ENCODE measurements at regions not wholly inside any gene's neighbourhood (a gene's known extent, or its start where the extent isn't known, plus 50 kb on each side); places are given as distances from the start of the nearest gene placed in this dataset.

GRCh38 chr4:129236351-129236750 lies 140.4 kb downstream of the C4orf33 start:
- Histone ChIP-seq H3K4me2 (ENCODE audit: insufficient read depth, low read length, poor library complexity, severe bottlenecking) (no peak overlapping the region), H3K4ac (ENCODE audit: low read length) (no peak overlapping the region), H3K9me3 (replicated peaks in 1 of 2; ENCODE audit: control insufficient read depth in 2 of 2, insufficient read depth in 1 of 2, low read depth in 1 of 2, low read length in 2 of 2) (no peaks in the 10 kb centered on the region), H3K14ac (ENCODE audit: low read length) (no peak overlapping the region), H3K36me3 (replicated peaks in 1 of 2; ENCODE audit: control insufficient read depth in 2 of 2, insufficient read depth in 2 of 2, low read length in 2 of 2) (no peaks in the 10 kb centered on the region), H3K79me1 (ENCODE audit: low read depth, low read length) (no peaks in the 10 kb centered on the region), H3K4me3 (ENCODE audit: low read length in 2 of 2) (no peak overlapping the region), H3K9ac (ENCODE audit: low read depth, low read length, poor library complexity) (no peak overlapping the region), H2BK120ac (ENCODE audit: low read depth, low read length) (no peak overlapping the region), H3K23ac (ENCODE audit: low read depth, low read length, poor library complexity) (no peak overlapping the region), H2AFZ (ENCODE audit: low read length) (no peak overlapping the region), H3K4me1 (ENCODE audit: control insufficient read depth in 2 of 2, insufficient read depth in 1 of 2, low read depth in 1 of 2, low read length in 2 of 2) (no peaks in the 10 kb centered on the region), H3K27ac (replicated peaks; ENCODE audit: low read length) (no peak overlapping the region), H3K18ac (ENCODE audit: low read length) (no peak overlapping the region), H4K91ac (ENCODE audit: low read depth, low read length, poor library complexity) (no peak overlapping the region), H2BK5ac (ENCODE audit: low read length) (no peak overlapping the region), H2BK15ac (ENCODE audit: low read length) (no peak overlapping the region), H3K27me3 (ENCODE audit: control insufficient read depth in 3 of 3, insufficient read depth in 3 of 3, low read depth in 1 of 3, low read length in 3 of 3) (no peaks in the 10 kb centered on the region), H2BK12ac (ENCODE audit: low read length) (no peak overlapping the region), H2AK5ac (ENCODE audit: low read depth, low read length) (no peak overlapping the region), H4K8ac (ENCODE audit: low read depth, low read length) (no peak overlapping the region)
- no peak for DNase-seq (ENCODE audit: low spot score)
- whole genome bisulfite sequencing, 2 donors (ENCODE audit: extremely low coverage in 2 of 2, insufficient read length in 2 of 2, insufficient replicate concordance in 1 of 2) = no CpG with 5 or more reads among the region's 3 CpGs

GRCh38 chr4:129239088-129239487 lies 143.1 kb downstream of the C4orf33 start:
- H3K4ac ChIP-seq (ENCODE audit: low read length) = no peak overlapping the region
- H3K27ac ChIP-seq (replicated peaks; ENCODE audit: low read length) = no peak overlapping the region
- WGBS, 2 donors (ENCODE audit: extremely low coverage in 2 of 2, insufficient read length in 2 of 2, insufficient replicate concordance in 1 of 2) = no CpG with 5 or more reads among the region's 3 CpGs
- no peak overlapping the region for H3K23ac ChIP-seq (ENCODE audit: low read depth, low read length, poor library complexity)
- no peaks in the 10 kb centered on the region for H3K27me3 ChIP-seq (ENCODE audit: control insufficient read depth in 3 of 3, insufficient read depth in 3 of 3, low read depth in 1 of 3, low read length in 3 of 3)
- H3K18ac ChIP-seq (ENCODE audit: low read length) = no peak overlapping the region
- H3K14ac ChIP-seq (ENCODE audit: low read length) = no peak overlapping the region
- H2BK12ac ChIP-seq (ENCODE audit: low read length) = no peak overlapping the region
- H2BK120ac ChIP-seq (ENCODE audit: low read depth, low read length) = no peak overlapping the region
- no peak overlapping the region for H2AK5ac ChIP-seq (ENCODE audit: low read depth, low read length)
- no peaks in the 10 kb centered on the region for H3K79me1 ChIP-seq (ENCODE audit: low read depth, low read length)
- no peak overlapping the region for H3K4me3 ChIP-seq (ENCODE audit: low read length in 2 of 2)
- H3K4me1 ChIP-seq (ENCODE audit: control insufficient read depth in 2 of 2, insufficient read depth in 1 of 2, low read depth in 1 of 2, low read length in 2 of 2) = no peaks in the 10 kb centered on the region
- no peak for DNase-seq (ENCODE audit: low spot score)
- H4K91ac ChIP-seq (ENCODE audit: low read depth, low read length, poor library complexity) = no peak overlapping the region
- H2AFZ ChIP-seq (ENCODE audit: low read length) = peak overlapping the region; percentile 66
- no peaks in the 10 kb centered on the region for H3K36me3 ChIP-seq (replicated peaks in 1 of 2; ENCODE audit: control insufficient read depth in 2 of 2, insufficient read depth in 2 of 2, low read length in 2 of 2)
- no peaks in the 10 kb centered on the region for H3K9me3 ChIP-seq (replicated peaks in 1 of 2; ENCODE audit: control insufficient read depth in 2 of 2, insufficient read depth in 1 of 2, low read depth in 1 of 2, low read length in 2 of 2)
- no peak overlapping the region for H3K4me2 ChIP-seq (ENCODE audit: insufficient read depth, low read length, poor library complexity, severe bottlenecking)
- no peak overlapping the region for H4K8ac ChIP-seq (ENCODE audit: low read depth, low read length)
- H2BK5ac ChIP-seq (ENCODE audit: low read length) = no peak overlapping the region
- no peak overlapping the region for H3K9ac ChIP-seq (ENCODE audit: low read depth, low read length, poor library complexity)
- no peak overlapping the region for H2BK15ac ChIP-seq (ENCODE audit: low read length)

GRCh38 chr4:129240816-129241215 lies 144.9 kb downstream of the C4orf33 start:
- no peak overlapping the region for H2BK15ac ChIP-seq (ENCODE audit: low read length)
- no CpG with 5 or more reads among the region's 1 CpG for WGBS, 2 donors (ENCODE audit: extremely low coverage in 2 of 2, insufficient read length in 2 of 2, insufficient replicate concordance in 1 of 2)
- H2BK12ac ChIP-seq (ENCODE audit: low read length) = no peak overlapping the region
- no peaks in the 10 kb centered on the region for H3K9me3 ChIP-seq (replicated peaks in 1 of 2; ENCODE audit: control insufficient read depth in 2 of 2, insufficient read depth in 1 of 2, low read depth in 1 of 2, low read length in 2 of 2)
- H4K8ac ChIP-seq (ENCODE audit: low read depth, low read length) = no peak overlapping the region
- no peak overlapping the region for H3K4ac ChIP-seq (ENCODE audit: low read length)
- no peaks in the 10 kb centered on the region for H3K4me1 ChIP-seq (ENCODE audit: control insufficient read depth in 2 of 2, insufficient read depth in 1 of 2, low read depth in 1 of 2, low read length in 2 of 2)
- no peaks in the 10 kb centered on the region for H3K79me1 ChIP-seq (ENCODE audit: low read depth, low read length)
- H3K4me2 ChIP-seq (ENCODE audit: insufficient read depth, low read length, poor library complexity, severe bottlenecking) = no peak overlapping the region
- DNase-seq (ENCODE audit: low spot score) = no peak
- no peak overlapping the region for H2AK5ac ChIP-seq (ENCODE audit: low read depth, low read length)
- no peak overlapping the region for H3K18ac ChIP-seq (ENCODE audit: low read length)
- no peak overlapping the region for H3K27ac ChIP-seq (replicated peaks; ENCODE audit: low read length)
- no peak overlapping the region for H4K91ac ChIP-seq (ENCODE audit: low read depth, low read length, poor library complexity)
- H3K9ac ChIP-seq (ENCODE audit: low read depth, low read length, poor library complexity) = no peak overlapping the region
- H3K14ac ChIP-seq (ENCODE audit: low read length) = no peak overlapping the region
- H3K36me3 ChIP-seq (replicated peaks in 1 of 2; ENCODE audit: control insufficient read depth in 2 of 2, insufficient read depth in 2 of 2, low read length in 2 of 2) = no peaks in the 10 kb centered on the region
- H3K23ac ChIP-seq (ENCODE audit: low read depth, low read length, poor library complexity) = no peak overlapping the region
- H2BK5ac ChIP-seq (ENCODE audit: low read length) = no peak overlapping the region
- no peak overlapping the region for H3K4me3 ChIP-seq (ENCODE audit: low read length in 2 of 2)
- H2BK120ac ChIP-seq (ENCODE audit: low read depth, low read length) = no peak overlapping the region
- H2AFZ ChIP-seq (ENCODE audit: low read length) = peak overlapping the region; percentile 71
- H3K27me3 ChIP-seq (ENCODE audit: control insufficient read depth in 3 of 3, insufficient read depth in 3 of 3, low read depth in 1 of 3, low read length in 3 of 3) = no peaks in the 10 kb centered on the region

GRCh38 chr4:129246145-129246544 lies 150.2 kb downstream of the C4orf33 start:
- H2AFZ ChIP-seq (ENCODE audit: low read length) = no peak overlapping the region
- no peak overlapping the region for H2BK15ac ChIP-seq (ENCODE audit: low read length)
- no peak overlapping the region for H3K27ac ChIP-seq (replicated peaks; ENCODE audit: low read length)
- no peak overlapping the region for H2AK5ac ChIP-seq (ENCODE audit: low read depth, low read length)
- no peak overlapping the region for H4K91ac ChIP-seq (ENCODE audit: low read depth, low read length, poor library complexity)
- no peak overlapping the region for H3K4me2 ChIP-seq (ENCODE audit: insufficient read depth, low read length, poor library complexity, severe bottlenecking)
- H3K14ac ChIP-seq (ENCODE audit: low read length) = no peak overlapping the region
- H3K4ac ChIP-seq (ENCODE audit: low read length) = no peak overlapping the region
- H3K9ac ChIP-seq (ENCODE audit: low read depth, low read length, poor library complexity) = no peak overlapping the region
- DNase-seq (ENCODE audit: low spot score) = no peak
- no peaks in the 10 kb centered on the region for H3K27me3 ChIP-seq (ENCODE audit: control insufficient read depth in 3 of 3, insufficient read depth in 3 of 3, low read depth in 1 of 3, low read length in 3 of 3)
- H3K4me3 ChIP-seq (ENCODE audit: low read length in 2 of 2) = no peak overlapping the region
- no CpG with 5 or more reads among the region's 4 CpGs for WGBS, 2 donors (ENCODE audit: extremely low coverage in 2 of 2, insufficient read length in 2 of 2, insufficient replicate concordance in 1 of 2)
- no peak overlapping the region for H2BK5ac ChIP-seq (ENCODE audit: low read length)
- no peak overlapping the region for H2BK12ac ChIP-seq (ENCODE audit: low read length)
- H3K4me1 ChIP-seq (ENCODE audit: control insufficient read depth in 2 of 2, insufficient read depth in 1 of 2, low read depth in 1 of 2, low read length in 2 of 2) = no peaks in the 10 kb centered on the region
- no peak overlapping the region for H3K18ac ChIP-seq (ENCODE audit: low read length)
- H4K8ac ChIP-seq (ENCODE audit: low read depth, low read length) = no peak overlapping the region
- no peaks in the 10 kb centered on the region for H3K79me1 ChIP-seq (ENCODE audit: low read depth, low read length)
- no peaks in the 10 kb centered on the region for H3K9me3 ChIP-seq (replicated peaks in 1 of 2; ENCODE audit: control insufficient read depth in 2 of 2, insufficient read depth in 1 of 2, low read depth in 1 of 2, low read length in 2 of 2)
- no peaks in the 10 kb centered on the region for H3K36me3 ChIP-seq (replicated peaks in 1 of 2; ENCODE audit: control insufficient read depth in 2 of 2, insufficient read depth in 2 of 2, low read length in 2 of 2)
- H3K23ac ChIP-seq (ENCODE audit: low read depth, low read length, poor library complexity) = no peak overlapping the region
- no peak overlapping the region for H2BK120ac ChIP-seq (ENCODE audit: low read depth, low read length)

All from neuronal stem cell (in vitro differentiated cells).